ENCODE measurements at regions not wholly inside any gene's neighbourhood (a gene's known extent, or its start where the extent isn't known, plus 50 kb on each side); places are given as distances from the start of the nearest gene placed in this dataset.

- Mint-ChIP-seq H3K4me3 (ENCODE audit: unreplicated experiment) (no peak overlapping the region), H3K36me3 (ENCODE audit: insufficient read depth, unreplicated experiment) (no peaks in the 10 kb centered on the region), H3K27ac (ENCODE audit: unreplicated experiment) (no peak overlapping the region), H3K27me3 (ENCODE audit: insufficient read depth, unreplicated experiment) (no peaks in the 10 kb centered on the region), H3K9me3 (ENCODE audit: unreplicated experiment) (peaks cover 23% of the 10 kb centered on the region), H3K4me1 (ENCODE audit: low read depth, unreplicated experiment) (no peaks in the 10 kb centered on the region)
- BruUV-seq (replicated peaks) = no TSS peak
- Histone ChIP-seq H3K27me3 (replicated peaks; ENCODE audit: control insufficient read depth, insufficient read depth, low read length) (no peaks in the 10 kb centered on the region), H3K4me3 (ENCODE audit: low read depth, low read length) (no peak overlapping the region), H3K36me3 (ENCODE audit: control insufficient read depth, insufficient read depth, low read length) (no peaks in the 10 kb centered on the region), H3K4me1 (no peaks in the 10 kb centered on the region), H3K9me3 (peaks cover 5% of the 10 kb centered on the region; the same call in 1 of the 2 replicates)
- TF ChIP-seq, protein P1, sequence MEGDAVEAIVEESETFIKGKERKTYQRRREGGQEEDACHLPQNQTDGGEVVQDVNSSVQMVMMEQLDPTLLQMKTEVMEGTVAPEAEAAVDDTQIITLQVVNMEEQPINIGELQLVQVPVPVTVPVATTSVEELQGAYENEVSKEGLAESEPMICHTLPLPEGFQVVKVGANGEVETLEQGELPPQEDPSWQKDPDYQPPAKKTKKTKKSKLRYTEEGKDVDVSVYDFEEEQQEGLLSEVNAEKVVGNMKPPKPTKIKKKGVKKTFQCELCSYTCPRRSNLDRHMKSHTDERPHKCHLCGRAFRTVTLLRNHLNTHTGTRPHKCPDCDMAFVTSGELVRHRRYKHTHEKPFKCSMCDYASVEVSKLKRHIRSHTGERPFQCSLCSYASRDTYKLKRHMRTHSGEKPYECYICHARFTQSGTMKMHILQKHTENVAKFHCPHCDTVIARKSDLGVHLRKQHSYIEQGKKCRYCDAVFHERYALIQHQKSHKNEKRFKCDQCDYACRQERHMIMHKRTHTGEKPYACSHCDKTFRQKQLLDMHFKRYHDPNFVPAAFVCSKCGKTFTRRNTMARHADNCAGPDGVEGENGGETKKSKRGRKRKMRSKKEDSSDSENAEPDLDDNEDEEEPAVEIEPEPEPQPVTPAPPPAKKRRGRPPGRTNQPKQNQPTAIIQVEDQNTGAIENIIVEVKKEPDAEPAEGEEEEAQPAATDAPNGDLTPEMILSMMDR (IDR thresholded peaks at IDR 0.05; ENCODE audit: insufficient read depth in 1 of 2, low read depth in 1 of 2, low read length in 1 of 2, severe bottlenecking in 1 of 2, unreplicated experiment in 1 of 2) = no peak
- intact Hi-C loops (cut with micrococcal nuclease; ENCODE audit: unreplicated experiment) = no loop called here
- CTCF ChIA-PET = interaction anchor here (0.5 kb wide), 1 partner anchor 901 kb away, joined by 3 read pairs; no protein-coding TSS in a partner anchor
- DNase-seq = no peak
- POLR2A ChIA-PET = no interaction called here
Observed at GRCh38 chr7:3103614-3104398, 60.1 kb upstream of the CARD11 start.

DNA sequence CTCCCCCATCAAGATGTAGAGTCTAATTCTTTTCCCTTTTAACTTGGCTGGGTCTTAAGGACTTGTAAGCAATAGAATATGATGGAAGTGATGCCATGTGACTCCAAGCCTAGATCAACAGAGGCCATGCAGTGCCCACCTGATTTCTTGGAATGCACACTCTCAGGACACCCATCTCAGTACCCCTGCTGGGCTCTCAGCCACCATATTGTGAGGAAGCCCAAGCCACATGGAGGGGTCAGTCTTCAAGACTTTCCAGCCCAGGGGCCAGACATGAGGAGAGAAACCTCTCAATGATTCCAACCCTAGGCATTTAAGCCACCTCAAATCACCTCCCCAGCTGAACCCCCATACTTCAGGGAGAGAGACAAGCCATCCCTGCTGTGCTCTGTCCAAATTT, 62.2 kb upstream of the CARD11 start:
- BruUV-seq (replicated peaks) = no TSS peak
- H3K4me3 Mint-ChIP-seq (ENCODE audit: unreplicated experiment) = no peak overlapping the region
- Histone ChIP-seq H3K27me3 (replicated peaks; ENCODE audit: control insufficient read depth, insufficient read depth, low read length) (no peaks in the 10 kb centered on the region), H3K4me1 (no peaks in the 10 kb centered on the region), H3K36me3 (ENCODE audit: control insufficient read depth, insufficient read depth, low read length) (no peaks in the 10 kb centered on the region), H3K9me3 (peaks cover 10% of the 10 kb centered on the region; the same call in 1 of the 2 replicates), H3K4me3 (ENCODE audit: low read depth, low read length) (no peak overlapping the region)
- H3K9me3 Mint-ChIP-seq (ENCODE audit: unreplicated experiment) = peaks cover 19% of the 10 kb centered on the region
- H3K27me3 Mint-ChIP-seq (ENCODE audit: insufficient read depth, unreplicated experiment) = no peaks in the 10 kb centered on the region
- H3K4me1 Mint-ChIP-seq (ENCODE audit: low read depth, unreplicated experiment) = no peaks in the 10 kb centered on the region
- intact Hi-C loops (cut with micrococcal nuclease; ENCODE audit: unreplicated experiment) = no loop called here
- POLR2A ChIA-PET = no interaction called here
- DNase-seq = no peak
- no peaks in the 10 kb centered on the region for H3K36me3 Mint-ChIP-seq (ENCODE audit: insufficient read depth, unreplicated experiment)
- TF ChIP-seq, protein P1 (IDR thresholded peaks at IDR 0.05; ENCODE audit: insufficient read depth in 1 of 2, low read depth in 1 of 2, low read length in 1 of 2, severe bottlenecking in 1 of 2, unreplicated experiment in 1 of 2) = no peak
- no peak overlapping the region for H3K27ac Mint-ChIP-seq (ENCODE audit: unreplicated experiment)
- CTCF ChIA-PET = no interaction called here

DNA sequence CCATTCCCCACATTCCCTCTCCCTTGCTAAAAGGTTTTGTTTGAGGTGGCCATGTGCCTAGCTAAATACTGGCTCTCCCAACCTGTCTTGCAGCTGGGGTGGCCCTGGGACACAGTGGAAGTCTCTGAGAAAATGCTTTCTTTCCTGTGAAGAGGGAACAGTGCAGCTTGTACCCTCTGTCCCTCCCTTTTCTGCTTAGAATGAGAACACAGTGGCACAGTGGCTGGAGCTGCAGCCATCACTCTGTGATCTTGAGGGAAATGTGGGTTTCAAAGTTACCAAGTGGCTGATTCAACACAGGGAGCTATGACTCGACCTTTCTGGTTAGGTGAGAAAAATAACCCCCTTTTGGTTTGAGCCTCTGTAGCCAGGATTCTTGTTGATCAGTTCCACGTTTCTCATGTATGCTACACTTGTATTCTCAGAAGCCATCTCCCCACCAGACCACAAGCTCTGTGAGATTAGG, 62.7 kb upstream of the CARD11 start:
- no peak for DNase-seq
- ChIA-PET CTCF (no interaction called here), POLR2A (no interaction called here)
- Histone ChIP-seq H3K27me3 (replicated peaks; ENCODE audit: control insufficient read depth, insufficient read depth, low read length) (no peaks in the 10 kb centered on the region), H3K36me3 (ENCODE audit: control insufficient read depth, insufficient read depth, low read length) (no peaks in the 10 kb centered on the region), H3K4me3 (ENCODE audit: low read depth, low read length) (no peak overlapping the region), H3K9me3 (peaks cover 10% of the 10 kb centered on the region; the same call in 1 of the 2 replicates), H3K4me1 (no peaks in the 10 kb centered on the region)
- no peaks in the 10 kb centered on the region for H3K4me1 Mint-ChIP-seq (ENCODE audit: low read depth, unreplicated experiment)
- H3K27ac Mint-ChIP-seq (ENCODE audit: unreplicated experiment) = no peak overlapping the region
- no peaks in the 10 kb centered on the region for H3K36me3 Mint-ChIP-seq (ENCODE audit: insufficient read depth, unreplicated experiment)
- no peak overlapping the region for H3K4me3 Mint-ChIP-seq (ENCODE audit: unreplicated experiment)
- TF ChIP-seq, protein P1 (IDR thresholded peaks at IDR 0.05; ENCODE audit: insufficient read depth in 1 of 2, low read depth in 1 of 2, low read length in 1 of 2, severe bottlenecking in 1 of 2, unreplicated experiment in 1 of 2) = no peak
- BruUV-seq (replicated peaks) = no TSS peak
- H3K9me3 Mint-ChIP-seq (ENCODE audit: unreplicated experiment) = peaks cover 19% of the 10 kb centered on the region
- no peaks in the 10 kb centered on the region for H3K27me3 Mint-ChIP-seq (ENCODE audit: insufficient read depth, unreplicated experiment)
- intact Hi-C loops (cut with micrococcal nuclease; ENCODE audit: unreplicated experiment) = no loop called here
